ENCODE measurements at regions not wholly inside any gene's neighbourhood (a gene's known extent, or its start where the extent isn't known, plus 50 kb on each side); places are given as distances from the start of the nearest gene placed in this dataset.
"Not testable (repeated sequence)": the region's sequence is repeated elsewhere in the genome, so short reads cannot be mapped to it uniquely, and the experiment has no call there.

DNA sequence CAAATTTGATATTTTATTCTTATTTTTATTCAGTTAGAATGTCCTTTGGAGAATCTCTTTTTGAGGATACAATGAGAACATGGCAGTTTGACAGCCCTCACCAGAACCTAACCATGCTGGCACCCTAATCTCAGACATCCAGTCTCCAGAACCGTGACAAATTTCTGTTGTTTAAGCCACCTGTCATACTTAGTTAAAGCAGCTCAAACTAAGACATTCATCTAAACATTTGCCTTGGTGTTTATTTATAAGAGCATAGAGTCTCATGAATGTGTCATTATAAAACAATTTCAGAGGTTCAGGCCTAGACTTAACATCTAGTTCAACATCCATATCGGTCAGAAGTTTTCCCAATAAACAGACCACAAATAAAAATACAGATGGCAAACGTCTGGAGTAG, 125.1 kb upstream of the FUNDC1 start:
- Histone ChIP-seq H3K27me3 (replicated peaks) (no peaks in the 10 kb centered on the region), H3K27ac (no peak overlapping the region), H3K4me3 (ENCODE audit: low read depth, low read length) (no peak overlapping the region), H3K36me3 (replicated peaks) (no peaks in the 10 kb centered on the region)
- in situ Hi-C loops (cut with HindIII; ENCODE audit: low pct_ligation_motif_present, low sequenced_read_pairs) = no loop called here
- TF ChIP-seq, protein P1, sequence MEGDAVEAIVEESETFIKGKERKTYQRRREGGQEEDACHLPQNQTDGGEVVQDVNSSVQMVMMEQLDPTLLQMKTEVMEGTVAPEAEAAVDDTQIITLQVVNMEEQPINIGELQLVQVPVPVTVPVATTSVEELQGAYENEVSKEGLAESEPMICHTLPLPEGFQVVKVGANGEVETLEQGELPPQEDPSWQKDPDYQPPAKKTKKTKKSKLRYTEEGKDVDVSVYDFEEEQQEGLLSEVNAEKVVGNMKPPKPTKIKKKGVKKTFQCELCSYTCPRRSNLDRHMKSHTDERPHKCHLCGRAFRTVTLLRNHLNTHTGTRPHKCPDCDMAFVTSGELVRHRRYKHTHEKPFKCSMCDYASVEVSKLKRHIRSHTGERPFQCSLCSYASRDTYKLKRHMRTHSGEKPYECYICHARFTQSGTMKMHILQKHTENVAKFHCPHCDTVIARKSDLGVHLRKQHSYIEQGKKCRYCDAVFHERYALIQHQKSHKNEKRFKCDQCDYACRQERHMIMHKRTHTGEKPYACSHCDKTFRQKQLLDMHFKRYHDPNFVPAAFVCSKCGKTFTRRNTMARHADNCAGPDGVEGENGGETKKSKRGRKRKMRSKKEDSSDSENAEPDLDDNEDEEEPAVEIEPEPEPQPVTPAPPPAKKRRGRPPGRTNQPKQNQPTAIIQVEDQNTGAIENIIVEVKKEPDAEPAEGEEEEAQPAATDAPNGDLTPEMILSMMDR (IDR thresholded peaks at IDR 0.05; ENCODE audit: low read depth, low read length, missing control alignments) = no peak
- DNase-seq = no peak

- in situ Hi-C loops (cut with HindIII; ENCODE audit: low pct_ligation_motif_present, low sequenced_read_pairs); H3K27ac ChIP-seq; H3K36me3 ChIP-seq (replicated peaks); H3K27me3 ChIP-seq (replicated peaks); DNase-seq; H3K4me3 ChIP-seq (ENCODE audit: low read depth, low read length): not testable (repeated sequence)
Measured at GRCh38 chrX:44657718-44658246, 115.1 kb upstream of the FUNDC1 start.

GRCh38 chrX:44651358-44651757, 108.7 kb upstream of the FUNDC1 start:
- TF ChIP-seq, protein P1 (IDR thresholded peaks at IDR 0.05; ENCODE audit: low read depth, low read length, missing control alignments) = no peak
- in situ Hi-C loops (cut with HindIII; ENCODE audit: low pct_ligation_motif_present, low sequenced_read_pairs) = no loop called here
- Histone ChIP-seq H3K27ac (no peak overlapping the region), H3K27me3 (replicated peaks) (no peaks in the 10 kb centered on the region), H3K36me3 (replicated peaks) (no peaks in the 10 kb centered on the region), H3K4me3 (ENCODE audit: low read depth, low read length) (no peak overlapping the region)
- DNase-seq = no peak

- Histone ChIP-seq H3K4me3 (ENCODE audit: low read depth, low read length) (no peak overlapping the region), H3K36me3 (replicated peaks) (no peaks in the 10 kb centered on the region), H3K27me3 (replicated peaks) (no peaks in the 10 kb centered on the region), H3K27ac (no peak overlapping the region)
- in situ Hi-C loops (cut with HindIII; ENCODE audit: low pct_ligation_motif_present, low sequenced_read_pairs) = no loop called here
- TF ChIP-seq, protein P1 (IDR thresholded peaks at IDR 0.05; ENCODE audit: low read depth, low read length, missing control alignments) = no peak
- no peak for DNase-seq
Measured at GRCh38 chrX:44643723-44644122, 101.1 kb upstream of the FUNDC1 start.

DNA sequence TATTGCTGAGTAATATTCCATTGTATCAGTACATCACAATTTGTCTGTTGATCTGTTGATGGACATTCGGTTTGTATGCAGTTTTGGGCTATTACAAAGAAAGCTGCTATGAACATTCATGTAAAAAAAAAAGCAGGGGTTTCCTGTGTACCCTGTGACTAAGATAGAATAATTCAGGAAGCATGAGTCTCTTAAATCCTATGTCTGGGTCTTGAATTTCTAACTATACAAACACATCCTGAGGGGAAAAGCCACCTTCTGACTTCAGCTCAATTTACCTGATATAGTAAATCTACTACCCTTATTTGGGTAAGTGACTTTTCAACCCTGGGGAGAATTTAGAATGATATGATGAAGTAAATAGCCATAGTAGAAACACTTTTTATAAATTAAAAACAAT, 94.6 kb upstream of the FUNDC1 start:
- no peak for DNase-seq
- in situ Hi-C loops (cut with HindIII; ENCODE audit: low pct_ligation_motif_present, low sequenced_read_pairs) = no loop called here
- TF ChIP-seq, protein P1 (IDR thresholded peaks at IDR 0.05; ENCODE audit: low read depth, low read length, missing control alignments) = no peak
- no peak overlapping the region for H3K4me3 ChIP-seq (ENCODE audit: low read depth, low read length)
- H3K27me3 ChIP-seq (replicated peaks) = no peaks in the 10 kb centered on the region
- no peaks in the 10 kb centered on the region for H3K36me3 ChIP-seq (replicated peaks)
- H3K27ac ChIP-seq = no peak overlapping the region

DNA sequence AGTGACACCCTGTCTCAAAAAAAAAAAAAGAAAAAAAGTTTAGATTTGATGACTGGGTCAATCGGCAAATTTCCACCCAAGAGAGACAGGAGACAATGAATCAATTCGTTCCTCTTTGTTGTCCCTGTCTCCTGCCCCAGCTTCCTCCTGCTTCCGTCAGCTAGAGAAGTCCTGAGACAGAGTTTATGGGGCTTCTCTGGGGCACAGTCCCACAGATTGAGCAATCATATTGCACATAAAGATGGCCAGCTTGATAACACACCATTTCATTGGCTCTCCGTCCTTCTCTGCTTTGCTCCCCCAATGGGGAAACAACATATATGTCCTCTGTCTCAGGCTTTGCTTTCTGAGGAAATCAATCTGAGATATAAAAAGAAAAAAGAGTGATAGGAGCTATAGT, 78.4 kb upstream of the FUNDC1 start:
- no peaks in the 10 kb centered on the region for H3K27me3 ChIP-seq (replicated peaks)
- no peak overlapping the region for H3K4me3 ChIP-seq (ENCODE audit: low read depth, low read length)
- DNase-seq = no peak
- H3K36me3 ChIP-seq (replicated peaks) = no peaks in the 10 kb centered on the region
- no peak overlapping the region for H3K27ac ChIP-seq
- TF ChIP-seq, protein P1 (IDR thresholded peaks at IDR 0.05; ENCODE audit: low read depth, low read length, missing control alignments) = no peak
- in situ Hi-C loops (cut with HindIII; ENCODE audit: low pct_ligation_motif_present, low sequenced_read_pairs) = no loop called here

Measured in brain microvascular endothelial cell (primary cell).